HepG2 (cell line): ENCODE measurements at regions not wholly inside any gene's neighbourhood (a gene's known extent, or its start where the extent isn't known, plus 50 kb on each side); places are given as distances from the start of the nearest gene placed in this dataset.

Experiments used
- ATAC-seq: fragments of 200-7000 bp; cut with Tn5 transposase; 3 replicates; pipeline ENCODE4 v1.9.1; 2020; ENCODE audit warnings: mild to moderate bottlenecking, moderate library complexity
- BruUV-seq: library from RNA; stranded (reverse); fragments of 400-500 nt; replicated peaks from 2 replicates; lab custom pipeline; 2021; lab: Mats Ljungman, UMichigan
- CTCF ChIA-PET: fragments of 300-600 bp; formaldehyde crosslinking; extraction: SDS; loops from one replicate; lab custom pipeline; 2021; ENCODE audit warnings: low total read pairs, inconsistent platforms, low intra/inter-chr PET ratio; lab: Yijun Ruan, JAX
- POLR2A ChIA-PET: fragments of 350-600 bp; sonication (Branson Sonifier 250); formaldehyde crosslinking; loops from one replicate; lab custom pipeline; 2020; ENCODE audit warnings: antibody characterized with exemption, inconsistent platforms; lab: Yijun Ruan, JAX
- DNase-seq: peaks from one replicate; pipeline ENCODE4 v3.0.0-alpha.2; 2015; ENCODE audit warnings: low spot score
- FAIRE-seq: peaks from 3 replicates; lab custom pipeline; 2011; peaks lifted over from hg19 to GRCh38; lab: Jason Lieb, UNC
- H2AFZ ChIP-seq: one replicate; pipeline ENCODE4 v1.6.1; 2011; ENCODE audit warnings: low read length, inconsistent platforms
- H3K27ac ChIP-seq: fragments of 300-600 bp; 3 replicates; pipeline ENCODE4 v1.8.0; 2011; ENCODE audit warnings: mixed run types, mild to moderate bottlenecking, mixed read lengths, low read length, inconsistent platforms; ENCODE audit not compliant: insufficient read depth; ENCODE audit errors: extremely low read length
- H3K27me3 ChIP-seq, 2 experiments: fragments of 200-600 bp in 1 of 2; 2 replicates in 1 of 2; 3 replicates in 1 of 2; pipeline versions ENCODE4 v1.6.0 to v1.8.0; 2011; ENCODE audit warnings: low read length in 2 of 2, mild to moderate bottlenecking in 2 of 2, moderate library complexity in 2 of 2, inconsistent platforms in 1 of 2; ENCODE audit not compliant: insufficient read depth in 2 of 2, control insufficient read depth in 1 of 2
- H3K36me3 ChIP-seq, 2 experiments: fragments of 200-600 bp in 1 of 2; replicated peaks in 1 of 2; 2 replicates in 1 of 2; 3 replicates in 1 of 2; pipeline versions ENCODE4 v1.5.1 to v1.8.0; 2011; ENCODE audit warnings: low read length in 2 of 2, inconsistent platforms in 1 of 2; ENCODE audit not compliant: insufficient read depth in 2 of 2, control insufficient read depth in 1 of 2
- H3K4me1 ChIP-seq: 2 replicates; pipeline ENCODE4 v1.5.1; 2012; ENCODE audit warnings: low read length, inconsistent platforms; ENCODE audit not compliant: insufficient read depth
- H3K4me2 ChIP-seq: 2 replicates; pipeline ENCODE4 v1.6.0; 2011; ENCODE audit warnings: low read depth, low read length, inconsistent platforms
- H3K4me3 ChIP-seq, 3 experiments: fragments of 200-600 bp in 1 of 3; sonication (generic), shearing (Covaris generic) in 1 of 3; replicated peaks in 1 of 3; 2 replicates each; pipeline ENCODE4 v1.5.1; 2011 to 2016; ENCODE audit warnings: low read length in 3 of 3, inconsistent platforms in 2 of 3, low read depth in 2 of 3, mild to moderate bottlenecking in 2 of 3, control low read depth in 1 of 3, mixed read lengths in 1 of 3; ENCODE audit not compliant: insufficient read depth in 1 of 3
- H3K79me2 ChIP-seq: one replicate; pipeline ENCODE4 v1.6.1; 2011; ENCODE audit warnings: low read length, inconsistent platforms; ENCODE audit not compliant: insufficient read depth
- H3K9ac ChIP-seq: 2 replicates; pipeline ENCODE4 v1.6.0; 2011; ENCODE audit warnings: mild to moderate bottlenecking, low read depth, low read length, inconsistent platforms; ENCODE audit not compliant: insufficient read depth
- H3K9me3 ChIP-seq: 2 replicates; pipeline ENCODE4 v1.5.1; 2012; ENCODE audit warnings: mild to moderate bottlenecking, low read length
- H4K20me1 ChIP-seq: 2 replicates; pipeline ENCODE4 v1.6.0; 2011; ENCODE audit warnings: inconsistent platforms, mild to moderate bottlenecking, low read length, moderate library complexity; ENCODE audit not compliant: insufficient read depth
- AHDC1 ChIP-seq: sonication (generic); formaldehyde crosslinking; IDR thresholded peaks from 2 replicates; pipeline ENCODE4 v1.5.1; 2020; ENCODE audit warnings: mild to moderate bottlenecking, missing genetic modification reagents, borderline replicate concordance
- ARNTL ChIP-seq: sonication (generic); formaldehyde crosslinking; IDR thresholded peaks from 2 replicates; pipeline ENCODE4 v1.4.0; 2020; ENCODE audit warnings: mild to moderate bottlenecking, missing genetic modification reagents
- BHLHE40 ChIP-seq: IDR thresholded peaks from 2 replicates; pipeline ENCODE4 v1.6.1; 2011; ENCODE audit warnings: low read length, improper control_type of control experiment
- CREB1 ChIP-seq, 2 experiments: fragments of 450-650 bp in 1 of 2; IDR thresholded peaks; 2 replicates each; pipeline ENCODE4 v1.6.1; 2016 to 2017; ENCODE audit warnings: control low read depth in 1 of 2, mild to moderate bottlenecking in 1 of 2, missing compliant biosample characterization in 1 of 2, missing genetic modification characterization in 1 of 2
- CREM ChIP-seq, 2 experiments: sonication (generic) in 1 of 2; formaldehyde crosslinking in 1 of 2; IDR thresholded peaks; 2 replicates each; pipeline versions ENCODE4 v1.4.0 to v1.6.1; 2016 to 2020; ENCODE audit warnings: antibody characterized with exemption in 1 of 2, mild to moderate bottlenecking in 1 of 2, missing genetic modification reagents in 1 of 2
- ETV5 ChIP-seq: IDR thresholded peaks from 2 replicates; pipeline ENCODE4 v1.6.1; 2018; ENCODE audit warnings: missing biosample characterization, missing genetic modification reagents, inconsistent platforms, borderline replicate concordance
- IRF9 ChIP-seq: sonication (generic); formaldehyde crosslinking; IDR thresholded peaks from 2 replicates; pipeline ENCODE4 v1.8.0; 2022; ENCODE audit warnings: missing genetic modification reagents, mild to moderate bottlenecking, borderline replicate concordance
- KLF13 ChIP-seq: sonication (generic); formaldehyde crosslinking; IDR thresholded peaks from 2 replicates; pipeline ENCODE4 v1.4.0; 2020; ENCODE audit warnings: mild to moderate bottlenecking, missing genetic modification reagents
- KLF9 ChIP-seq: IDR thresholded peaks from 2 replicates; pipeline ENCODE4 v1.6.1; 2016; ENCODE audit warnings: low read depth
- LCORL ChIP-seq, 2 experiments: fragments of 450-650 bp in 1 of 2; sonication (generic) in 1 of 2; formaldehyde crosslinking in 1 of 2; IDR thresholded peaks; 2 replicates each; pipeline versions ENCODE4 v1.5.0 to v1.6.1; 2017 to 2020; ENCODE audit warnings: antibody characterized with exemption in 1 of 2, missing genetic modification reagents in 1 of 2
- MEF2D ChIP-seq: sonication (generic); formaldehyde crosslinking; IDR thresholded peaks from 2 replicates; pipeline ENCODE4 v1.5.1; 2020; ENCODE audit warnings: mild to moderate bottlenecking, missing genetic modification reagents
- RARA ChIP-seq: IDR thresholded peaks from 2 replicates; pipeline ENCODE4 v1.6.1; 2016; ENCODE audit warnings: missing genetic modification reagents, missing compliant biosample characterization
- SRSF4 ChIP-seq: fragments of 200-400 bp; formaldehyde crosslinking; IDR thresholded peaks from one replicate; pipeline ENCODE4 v1.6.1; 2018; ENCODE audit warnings: mild to moderate bottlenecking, low read depth, low read length, moderate library complexity; ENCODE audit not compliant: poor library complexity, severe bottlenecking
- TEAD3 ChIP-seq: optimal IDR thresholded peaks from 2 replicates; pipeline ENCODE3; 2016; ENCODE audit warnings: borderline replicate concordance
- ZBTB8A ChIP-seq: sonication (generic); formaldehyde crosslinking; IDR thresholded peaks from 2 replicates; pipeline ENCODE4 v1.4.0; 2020; ENCODE audit warnings: mild to moderate bottlenecking, low read depth, missing genetic modification reagents, borderline replicate concordance
- ZNF792 ChIP-seq: IDR thresholded peaks from 2 replicates; pipeline ENCODE4 v1.6.1; 2016
- WGBS: methylation state at CpG from one replicate; pipeline ENCODE4 v1.1.6; 2017; ENCODE audit warnings: low lambda C conversion rate; 5-methylcytosine and 5-hydroxymethylcytosine counted together
- in situ Hi-C: cut with HindIII; loops from 2 replicates; pipeline ENCODE4 v1.10.0; 2017; ENCODE audit warnings: low pct_unique_long_range_greater_than_20kb; ENCODE audit not compliant: extremely low pct_ligation_motif_present
- intact Hi-C: fragments of 100-400 bp; cut with micrococcal nuclease; formaldehyde crosslinking; loops from one replicate; pipeline ENCODE4 v1.10.0; 2022; ENCODE audit not compliant: unreplicated experiment

GRCh38 chr7:23956772-23957576, 247.0 kb downstream of the STK31 start:
- peak overlapping the region in 1 of 3 experiments; percentile 14; a peak in 2 of 6 replicates for H3K4me3 ChIP-seq
- FAIRE-seq, result no peak
- H4K20me1 ChIP-seq, result no peaks in the 10 kb centered on the region
- H3K4me2 ChIP-seq, result peak overlapping the region; percentile 51
- DNase-seq, result peak; percentile 40
- CTCF ChIA-PET, result no interaction called here
- H3K9ac ChIP-seq, result no peak overlapping the region
- no peaks in the 10 kb centered on the region for H3K9me3 ChIP-seq
- in situ Hi-C loops, result no loop called here
- intact Hi-C loops, result no loop called here
- no TSS peak for BruUV-seq
- peak; percentile 96 for ATAC-seq
- H3K36me3 ChIP-seq, result no peaks in the 10 kb centered on the region
- H3K27ac ChIP-seq, result peak overlapping the region; percentile 38
- no peak overlapping the region for H2AFZ ChIP-seq
- POLR2A ChIA-PET, result no interaction called here
- H3K79me2 ChIP-seq, result no peaks in the 10 kb centered on the region
- H3K4me1 ChIP-seq, result peaks cover 24% of the 10 kb centered on the region
- 5% methylated on average over 10 of the region's 10 CpGs for WGBS
- H3K27me3 ChIP-seq, result no peaks in the 10 kb centered on the region
- no peak for TF ChIP-seq BHLHE40
- TF ChIP-seq ARNTL, result no peak
- no peak for TF ChIP-seq KLF9 (CRISPR knock-in tag)
- TF ChIP-seq CREB1 (IDR thresholded peaks at IDR 0.05), result no peak
- TF ChIP-seq CREB1 (CRISPR knock-in tag; IDR thresholded peaks at IDR 0.05), result peak; percentile 36; the same call in 1 of the 2 replicates
- TF ChIP-seq IRF9, result no peak
- TF ChIP-seq CREM (IDR thresholded peaks at IDR 0.05), result no peak
- TF ChIP-seq CREM (CRISPR knock-in tag; IDR thresholded peaks at IDR 0.05), result no peak
- TF ChIP-seq MEF2D, result peak; percentile 100
- peak; percentile 15; the same call in 1 of the 2 replicates for TF ChIP-seq RARA (CRISPR knock-in tag)
- peak; percentile 73; the same call in 1 of the 2 replicates for TF ChIP-seq AHDC1 (CRISPR knock-in tag)
- TF ChIP-seq SRSF4, result no peak
- TF ChIP-seq KLF13 (CRISPR knock-in tag), result no peak
- TF ChIP-seq LCORL (IDR thresholded peaks at IDR 0.05), result no peak
- TF ChIP-seq LCORL (CRISPR knock-in tag; IDR thresholded peaks at IDR 0.05), result peak; percentile 75
- TF ChIP-seq TEAD3 (CRISPR knock-in tag), result peak; percentile 68
- TF ChIP-seq ZNF792 (CRISPR knock-in tag), result no peak
- TF ChIP-seq ETV5 (CRISPR knock-in tag), result peak; percentile 23; the same call in 1 of the 2 replicates
- no peak for TF ChIP-seq ZBTB8A (CRISPR knock-in tag)
